Calu3 (cell line): ENCODE measurements at regions not wholly inside any gene's neighbourhood (a gene's known extent, or its start where the extent isn't known, plus 50 kb on each side); places are given as distances from the start of the nearest gene placed in this dataset.
"Not testable (repeated sequence)": the region's sequence is repeated elsewhere in the genome, so short reads cannot be mapped to it uniquely, and the experiment has no call there.

Source experiments
- BruUV-seq: library from RNA; stranded (reverse); fragments of 400-500 nt; replicated peaks from 2 replicates; lab custom pipeline; 2021; lab: Mats Ljungman, UMichigan
- CTCF ChIA-PET: fragments of 300-600 bp; sonication (Branson Sonifier 250); formaldehyde crosslinking; loops from one replicate; lab custom pipeline; 2022; ENCODE audit warnings: antibody characterized with exemption; lab: Charles Lee
- DNase-seq: peaks from one replicate; pipeline ENCODE4 v3.0.0; 2022
- H3K27ac Mint-ChIP-seq: one replicate; pipeline ENCODE4 v1.8.0; 2022; ENCODE audit warnings: mixed read lengths; ENCODE audit not compliant: unreplicated experiment
- H3K27me3 Mint-ChIP-seq: one replicate; pipeline ENCODE4 v1.8.0; 2022; ENCODE audit warnings: mixed read lengths; ENCODE audit not compliant: unreplicated experiment
- H3K36me3 Mint-ChIP-seq: one replicate; pipeline ENCODE4 v1.8.0; 2022; ENCODE audit warnings: mild to moderate bottlenecking, moderate library complexity, mixed read lengths; ENCODE audit not compliant: insufficient read depth, unreplicated experiment
- H3K4me1 Mint-ChIP-seq: one replicate; pipeline ENCODE4 v1.8.0; 2022; ENCODE audit warnings: mild to moderate bottlenecking, low read depth, mixed read lengths; ENCODE audit not compliant: unreplicated experiment
- H3K4me3 Mint-ChIP-seq: one replicate; pipeline ENCODE4 v1.8.0; 2022; ENCODE audit warnings: mild to moderate bottlenecking, low read depth, moderate library complexity, mixed read lengths; ENCODE audit not compliant: unreplicated experiment
- H3K9me3 Mint-ChIP-seq: one replicate; pipeline ENCODE4 v1.8.0; 2022; ENCODE audit warnings: low read depth, mixed read lengths; ENCODE audit not compliant: unreplicated experiment
- CTCF ChIP-seq: fragments of 200-600 bp; IDR thresholded peaks from one replicate; pipeline ENCODE4 v1.8.0; 2022; ENCODE audit warnings: antibody characterized with exemption; ENCODE audit not compliant: unreplicated experiment
- intact Hi-C: fragments of 100-400 bp; cut with micrococcal nuclease; formaldehyde crosslinking; loops from one replicate; pipeline ENCODE4 v1.10.0; 2022; ENCODE audit not compliant: unreplicated experiment

GRCh38 chr11:82185925-82186324 lies 547.7 kb downstream of the FAM181B start:
- CTCF ChIA-PET, result no interaction called here

GRCh38 chr11:82184966-82185365 lies 548.7 kb downstream of the FAM181B start:
- CTCF ChIA-PET, result no interaction called here
- H3K27ac Mint-ChIP-seq, result no peak overlapping the region
- H3K4me3 Mint-ChIP-seq, result no peak overlapping the region
- no peaks in the 10 kb centered on the region for H3K36me3 Mint-ChIP-seq
- no peaks in the 10 kb centered on the region for H3K27me3 Mint-ChIP-seq
- intact Hi-C loops, result no loop called here
- BruUV-seq, result no TSS peak
- TF ChIP-seq CTCF, result no peak
- no peak for DNase-seq
- peaks cover 2% of the 10 kb centered on the region for H3K9me3 Mint-ChIP-seq
- no peaks in the 10 kb centered on the region for H3K4me1 Mint-ChIP-seq

More at GRCh38 chr11:82185925-82186324, 547.7 kb downstream of the FAM181B start:
- no peaks in the 10 kb centered on the region for H3K9me3 Mint-ChIP-seq
- no peak for DNase-seq
- BruUV-seq, result no TSS peak
- intact Hi-C loops, result no loop called here
- TF ChIP-seq CTCF, result no peak
- no peaks in the 10 kb centered on the region for H3K36me3 Mint-ChIP-seq
- H3K4me1 Mint-ChIP-seq, result no peaks in the 10 kb centered on the region
- no peaks in the 10 kb centered on the region for H3K27me3 Mint-ChIP-seq
- no peak overlapping the region for H3K4me3 Mint-ChIP-seq
- H3K27ac Mint-ChIP-seq, result no peak overlapping the region

GRCh38 chr11:82183346-82183745 lies 550.3 kb downstream of the FAM181B start:
- H3K9me3 Mint-ChIP-seq, result peaks cover 2% of the 10 kb centered on the region
- DNase-seq, result no peak
- H3K27me3 Mint-ChIP-seq, result no peaks in the 10 kb centered on the region
- H3K4me1 Mint-ChIP-seq, result no peaks in the 10 kb centered on the region
- no TSS peak for BruUV-seq
- intact Hi-C loops, result no loop called here
- no peak for TF ChIP-seq CTCF
- no peak overlapping the region for H3K4me3 Mint-ChIP-seq
- CTCF ChIA-PET, result no interaction called here
- H3K36me3 Mint-ChIP-seq, result no peaks in the 10 kb centered on the region
- no peak overlapping the region for H3K27ac Mint-ChIP-seq

- DNase-seq, H3K9me3 Mint-ChIP-seq, H3K36me3 Mint-ChIP-seq, H3K27ac Mint-ChIP-seq, intact Hi-C loops, H3K27me3 Mint-ChIP-seq, BruUV-seq, H3K4me3 Mint-ChIP-seq, CTCF ChIA-PET, H3K4me1 Mint-ChIP-seq: not testable (repeated sequence)
Measured at GRCh38 chr11:82182697-82183096, 551.0 kb downstream of the FAM181B start.

GRCh38 chr11:82181796-82182195 lies 551.9 kb downstream of the FAM181B start:
- H3K9me3 Mint-ChIP-seq, intact Hi-C loops, DNase-seq, BruUV-seq, H3K36me3 Mint-ChIP-seq, CTCF ChIA-PET, H3K27ac Mint-ChIP-seq, H3K4me1 Mint-ChIP-seq, H3K27me3 Mint-ChIP-seq, H3K4me3 Mint-ChIP-seq: not testable (repeated sequence)
